ENCODE measurements at regions not wholly inside any gene's neighbourhood (a gene's known extent, or its start where the extent isn't known, plus 50 kb on each side); places are given as distances from the start of the nearest gene placed in this dataset.
A peak's percentile ranks its signal among the peaks of the same experiment; 100 is the strongest.
"Not testable (repeated sequence)": the region's sequence is repeated elsewhere in the genome, so short reads cannot be mapped to it uniquely, and the experiment has no call there.

GRCh38 chr3:174548841-174549623 lies 310.1 kb upstream of the NAALADL2 start:
- TF ChIP-seq, protein P1, sequence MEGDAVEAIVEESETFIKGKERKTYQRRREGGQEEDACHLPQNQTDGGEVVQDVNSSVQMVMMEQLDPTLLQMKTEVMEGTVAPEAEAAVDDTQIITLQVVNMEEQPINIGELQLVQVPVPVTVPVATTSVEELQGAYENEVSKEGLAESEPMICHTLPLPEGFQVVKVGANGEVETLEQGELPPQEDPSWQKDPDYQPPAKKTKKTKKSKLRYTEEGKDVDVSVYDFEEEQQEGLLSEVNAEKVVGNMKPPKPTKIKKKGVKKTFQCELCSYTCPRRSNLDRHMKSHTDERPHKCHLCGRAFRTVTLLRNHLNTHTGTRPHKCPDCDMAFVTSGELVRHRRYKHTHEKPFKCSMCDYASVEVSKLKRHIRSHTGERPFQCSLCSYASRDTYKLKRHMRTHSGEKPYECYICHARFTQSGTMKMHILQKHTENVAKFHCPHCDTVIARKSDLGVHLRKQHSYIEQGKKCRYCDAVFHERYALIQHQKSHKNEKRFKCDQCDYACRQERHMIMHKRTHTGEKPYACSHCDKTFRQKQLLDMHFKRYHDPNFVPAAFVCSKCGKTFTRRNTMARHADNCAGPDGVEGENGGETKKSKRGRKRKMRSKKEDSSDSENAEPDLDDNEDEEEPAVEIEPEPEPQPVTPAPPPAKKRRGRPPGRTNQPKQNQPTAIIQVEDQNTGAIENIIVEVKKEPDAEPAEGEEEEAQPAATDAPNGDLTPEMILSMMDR (conservative IDR thresholded peaks at IDR 0.05; ENCODE audit: control insufficient read depth, insufficient read depth, low read depth, low read length) = no peak
- H3K4me3 ChIP-seq (ENCODE audit: control insufficient read depth, low read depth, low read length) = no peak overlapping the region
- DNase-seq (ENCODE audit: low read depth) = no peak

DNA sequence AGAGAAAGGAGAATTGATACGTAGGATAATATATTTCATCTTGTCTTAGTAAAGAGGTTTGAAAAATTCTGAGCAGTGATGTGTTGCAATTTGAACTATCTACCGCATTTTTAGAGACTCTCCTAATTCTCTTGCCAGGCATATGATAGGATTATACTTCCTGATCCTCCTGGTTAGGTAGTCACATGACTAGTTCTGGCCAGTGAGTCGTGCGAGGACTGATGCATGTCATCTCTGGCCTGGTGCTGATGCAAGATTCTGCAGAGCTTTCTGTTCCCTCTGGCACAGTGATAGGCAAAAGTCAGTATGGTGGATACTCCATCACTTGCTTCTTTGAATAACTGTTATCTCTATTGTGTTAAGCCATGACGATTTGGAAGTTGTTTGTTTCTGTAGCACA lies 277.6 kb upstream of the NAALADL2 start:
- no peak overlapping the region for H3K4me3 ChIP-seq (ENCODE audit: control insufficient read depth, low read depth, low read length)
- TF ChIP-seq, protein P1 (conservative IDR thresholded peaks at IDR 0.05; ENCODE audit: control insufficient read depth, insufficient read depth, low read depth, low read length) = no peak

GRCh38 chr3:174583396-174583795 lies 275.7 kb upstream of the NAALADL2 start:
- DNase-seq (ENCODE audit: low read depth) = no peak
- H3K4me3 ChIP-seq (ENCODE audit: control insufficient read depth, low read depth, low read length) = no peak overlapping the region
- TF ChIP-seq, protein P1 (conservative IDR thresholded peaks at IDR 0.05; ENCODE audit: control insufficient read depth, insufficient read depth, low read depth, low read length) = no peak

More for the DNA sequence above, 277.6 kb upstream of the NAALADL2 start:
- peak; percentile 21 for DNase-seq (ENCODE audit: low read depth)

- DNase-seq (ENCODE audit: low read depth); H3K4me3 ChIP-seq (ENCODE audit: control insufficient read depth, low read depth, low read length): not testable (repeated sequence)
Observed at GRCh38 chr3:174587137-174587536, 272.0 kb upstream of the NAALADL2 start.

- DNase-seq (ENCODE audit: low read depth) = no peak
- no peak overlapping the region for H3K4me3 ChIP-seq (ENCODE audit: control insufficient read depth, low read depth, low read length)
- TF ChIP-seq, protein P1 (conservative IDR thresholded peaks at IDR 0.05; ENCODE audit: control insufficient read depth, insufficient read depth, low read depth, low read length) = no peak
Observed at GRCh38 chr3:174596447-174596982, 262.6 kb upstream of the NAALADL2 start.

- DNase-seq (ENCODE audit: low read depth) = no peak
- TF ChIP-seq, protein P1 (conservative IDR thresholded peaks at IDR 0.05; ENCODE audit: control insufficient read depth, insufficient read depth, low read depth, low read length) = no peak
Observed at GRCh38 chr3:174598885-174599439, 260.2 kb upstream of the NAALADL2 start.

DNA sequence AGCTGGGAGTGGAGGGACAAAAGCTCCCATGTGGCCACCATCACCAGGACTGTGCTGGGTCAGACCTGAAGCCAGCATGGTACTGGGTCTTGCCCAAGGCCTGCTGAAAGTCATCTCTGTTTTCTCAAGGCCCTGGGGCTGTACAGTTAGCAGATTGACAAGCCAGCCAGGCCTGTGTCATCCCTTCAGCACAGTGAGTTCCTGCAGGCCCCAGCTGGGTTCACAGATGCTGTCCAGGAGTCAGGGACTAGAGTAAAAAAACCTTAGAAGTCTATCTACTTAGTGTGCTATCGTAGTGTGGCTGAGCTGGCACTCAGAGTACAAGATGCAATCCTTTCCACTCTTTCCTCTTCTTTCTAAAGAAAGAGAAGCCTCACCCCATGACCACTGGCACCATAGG lies 246.0 kb upstream of the NAALADL2 start:
- TF ChIP-seq, protein P1 (conservative IDR thresholded peaks at IDR 0.05; ENCODE audit: control insufficient read depth, insufficient read depth, low read depth, low read length) = no peak
- no peak for DNase-seq (ENCODE audit: low read depth)
- H3K4me3 ChIP-seq (ENCODE audit: control insufficient read depth, low read depth, low read length) = no peak overlapping the region

More at GRCh38 chr3:174598885-174599439, 260.2 kb upstream of the NAALADL2 start:
- no peak overlapping the region for H3K4me3 ChIP-seq (ENCODE audit: control insufficient read depth, low read depth, low read length)
